ENCODE measurements at regions not wholly inside any gene's neighbourhood (a gene's known extent, or its start where the extent isn't known, plus 50 kb on each side); places are given as distances from the start of the nearest gene placed in this dataset.
"Not testable (repeated sequence)": the region's sequence is repeated elsewhere in the genome, so short reads cannot be mapped to it uniquely, and the experiment has no call there.

DNA sequence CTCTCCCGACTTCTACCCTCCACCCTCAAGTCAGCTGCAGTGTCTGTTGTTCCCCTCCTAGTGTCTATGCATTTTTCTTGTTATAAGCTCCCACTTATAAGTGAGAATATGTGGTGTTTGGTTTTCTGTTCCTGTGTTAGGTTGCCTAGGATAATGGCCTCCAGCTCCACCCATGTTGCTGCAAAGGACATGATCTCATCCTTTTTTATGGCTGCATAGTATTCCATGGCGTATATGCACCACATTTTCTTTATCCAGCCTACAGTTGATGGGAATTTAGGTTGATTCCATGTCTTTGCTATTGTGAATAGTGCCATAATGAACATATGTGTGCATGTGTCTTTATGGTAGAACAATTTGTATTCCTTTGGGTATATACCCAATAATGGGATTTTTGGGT, 80.7 kb downstream of the SPTSSA start:
- DNase-seq (ENCODE audit: low spot score) = not testable (repeated sequence)

DNA sequence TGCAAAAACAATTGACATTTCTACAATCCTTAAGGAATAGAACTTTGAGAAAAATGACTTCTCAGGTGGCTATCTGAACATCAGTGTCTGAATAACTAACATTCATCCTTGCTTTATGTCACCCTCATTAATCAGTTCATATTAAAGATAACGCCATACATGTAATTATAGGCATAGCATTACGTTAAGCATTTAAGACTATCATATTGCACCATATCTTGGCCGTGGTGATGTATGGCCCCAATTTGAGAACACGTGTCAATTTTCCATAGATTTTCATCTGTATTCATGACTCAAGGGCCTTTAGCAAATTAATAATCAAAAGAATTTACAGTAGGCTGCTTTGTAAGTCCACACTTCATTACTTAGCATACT, 81.6 kb downstream of the SPTSSA start:
- DNase-seq (ENCODE audit: low spot score) = no peak

DNA sequence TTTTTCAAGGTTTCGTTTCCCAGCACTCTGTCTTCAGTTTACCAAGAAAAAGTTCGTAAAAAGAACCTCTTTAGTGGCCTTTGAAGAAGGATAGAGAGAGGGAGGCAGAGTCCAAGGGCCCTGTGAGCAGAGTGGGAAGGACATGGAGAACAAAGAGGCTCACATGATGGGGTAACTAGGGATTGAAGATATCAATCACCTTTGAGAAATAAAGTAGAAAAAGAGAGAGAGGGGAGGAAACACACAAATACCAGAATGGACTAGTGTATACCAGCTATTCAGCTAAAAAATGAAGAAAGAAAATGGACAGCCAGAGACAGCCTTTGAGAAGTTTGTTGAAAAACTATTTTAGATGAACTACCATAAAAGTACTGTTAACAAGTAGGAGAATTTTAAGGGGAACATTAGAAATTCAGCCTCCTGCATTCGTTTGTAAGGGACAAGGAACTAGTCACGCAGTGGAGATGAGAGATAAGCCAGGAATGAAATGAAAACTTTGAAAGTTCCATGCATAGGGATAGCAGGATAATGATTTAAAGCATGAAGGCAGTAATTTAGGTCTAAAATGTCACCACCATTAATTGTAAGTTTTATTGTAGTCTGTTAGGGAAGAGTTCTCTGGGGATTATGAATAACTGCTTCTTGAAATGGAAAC, 82.1 kb downstream of the SPTSSA start:
- DNase-seq (ENCODE audit: low spot score) = no peak

GRCh38 chr14:34376649-34377267, 85.3 kb downstream of the SPTSSA start:
- DNase-seq (ENCODE audit: low spot score) = no peak

GRCh38 chr14:34374998-34375740, 86.9 kb downstream of the SPTSSA start:
- DNase-seq (ENCODE audit: low spot score) = no peak

DNA sequence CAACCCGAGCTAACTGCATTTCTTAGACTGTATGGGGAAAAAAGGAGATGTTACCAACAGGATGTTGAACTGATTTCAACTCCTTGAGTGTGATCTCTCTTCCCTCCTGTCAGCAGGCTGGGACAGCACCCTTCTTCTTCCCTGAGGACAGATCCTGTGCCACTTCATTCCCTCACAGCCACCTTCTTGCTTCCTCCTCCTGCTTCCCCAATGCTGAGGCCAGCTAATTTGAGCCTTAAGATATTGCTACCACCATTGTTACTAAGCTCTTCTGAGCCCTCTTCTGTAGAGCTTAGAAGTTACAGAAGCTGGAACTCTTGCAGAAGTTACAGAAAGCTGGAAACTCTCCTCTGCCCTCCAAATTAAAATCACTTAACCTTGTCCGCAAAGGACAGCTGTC, 88.8 kb downstream of the SPTSSA start:
- DNase-seq (ENCODE audit: low spot score) = no peak

DNA sequence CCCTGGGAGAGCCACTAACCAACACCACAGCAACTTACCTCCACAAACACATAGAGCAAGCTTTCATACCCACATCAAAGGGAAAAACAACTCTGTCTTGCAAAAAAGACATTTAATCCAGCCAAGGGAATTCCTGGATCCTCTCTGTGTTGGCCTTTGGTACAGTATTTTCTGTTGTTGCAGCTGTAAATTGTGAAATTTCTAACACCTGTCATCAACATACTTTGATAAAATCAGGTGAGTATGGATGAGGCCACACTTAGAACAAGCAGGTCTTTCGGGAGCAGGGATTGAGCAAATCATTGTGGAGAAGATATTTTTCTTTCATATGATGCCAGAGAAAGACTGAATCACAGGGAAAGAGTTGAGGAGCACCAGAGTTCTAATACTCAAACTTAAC, 89.3 kb downstream of the SPTSSA start:
- no peak for DNase-seq (ENCODE audit: low spot score)

DNA sequence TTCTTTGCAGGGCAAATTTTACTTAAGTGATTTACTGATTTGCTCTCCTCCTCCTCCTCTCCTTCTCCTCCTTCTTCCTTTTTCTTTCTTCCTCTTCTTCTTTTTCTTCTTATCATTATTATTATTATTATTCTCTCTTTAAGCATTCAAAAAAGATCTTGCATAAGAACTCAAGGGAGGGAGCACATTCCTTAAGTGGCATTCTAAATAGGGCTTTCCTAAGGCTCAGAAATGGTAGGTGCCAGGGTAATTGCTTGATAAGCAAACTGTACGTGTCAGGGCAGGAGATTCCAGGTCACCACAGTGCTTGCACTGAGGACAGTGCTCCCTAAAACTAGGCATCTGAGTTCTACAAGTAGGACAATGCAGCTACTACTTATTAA, 92.4 kb downstream of the SPTSSA start:
- no peak for DNase-seq (ENCODE audit: low spot score)

DNA sequence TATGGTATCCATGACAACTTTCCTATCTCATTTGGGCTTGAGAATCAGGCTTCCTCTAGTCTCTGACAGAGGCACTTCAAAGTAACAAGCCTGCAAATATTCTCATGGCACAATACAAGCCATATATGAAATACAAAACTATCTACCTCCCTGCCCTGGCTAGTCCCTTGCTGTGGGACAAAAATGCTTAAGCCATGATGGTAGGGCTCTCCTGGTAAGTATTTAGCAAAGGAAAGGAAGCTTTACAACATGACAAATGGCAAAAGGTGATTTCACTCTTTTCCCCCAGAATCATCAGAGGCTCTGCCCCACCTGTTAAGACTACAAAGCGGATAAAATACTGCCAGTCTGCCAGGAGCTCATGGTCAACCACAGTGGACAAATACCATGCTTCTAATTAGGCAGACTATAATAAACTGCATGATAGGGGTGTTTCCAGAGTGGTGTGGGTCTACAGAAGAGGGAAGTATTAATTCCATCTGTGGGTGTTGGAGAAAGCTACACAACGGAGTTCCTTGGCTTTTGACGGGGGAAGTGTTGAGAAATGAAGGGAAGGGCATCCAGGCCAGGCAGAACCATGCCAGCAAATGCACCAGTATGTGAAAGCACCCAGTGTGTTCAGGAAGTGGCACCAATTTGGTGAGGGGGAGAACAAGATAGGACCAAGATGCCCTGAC, 92.9 kb downstream of the SPTSSA start:
- DNase-seq (ENCODE audit: low spot score) = no peak

DNA sequence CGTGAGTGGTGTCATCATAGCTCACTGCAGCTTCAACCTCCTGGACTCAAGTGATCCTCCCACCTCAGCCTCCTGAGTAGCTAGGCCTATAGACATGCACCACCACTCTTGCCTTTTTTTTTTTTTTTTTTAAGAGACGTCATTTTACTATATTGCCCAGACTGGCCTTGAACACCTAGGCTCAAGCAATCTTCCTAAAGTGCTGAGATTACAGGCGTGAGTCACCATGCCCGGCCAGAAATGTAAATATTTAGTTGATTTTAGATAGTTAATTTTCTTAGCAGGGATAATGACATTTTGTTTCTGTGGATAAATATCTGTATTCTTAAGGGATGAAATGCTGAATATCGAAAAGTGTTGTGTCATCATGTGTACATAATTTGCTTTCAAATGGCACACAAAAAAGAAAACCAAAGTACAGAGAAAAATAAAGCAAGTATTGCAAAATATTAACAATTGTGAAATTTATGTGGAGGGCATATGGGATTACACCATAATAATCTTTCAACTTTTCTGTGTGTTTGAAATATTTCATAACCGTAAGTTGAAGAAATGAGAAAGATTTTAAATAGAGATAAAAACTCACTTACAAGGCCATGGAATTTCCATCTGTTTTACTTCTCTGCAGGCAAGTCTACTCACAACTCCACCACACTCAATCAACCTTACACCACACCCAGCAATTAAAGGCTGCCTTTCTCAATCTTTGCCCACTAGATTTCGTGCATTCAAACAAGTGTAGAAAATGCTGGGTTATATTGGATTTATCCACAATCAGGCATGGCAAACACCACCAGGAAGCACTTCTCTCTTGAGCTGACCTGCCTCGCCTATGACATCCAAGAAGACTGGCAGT, 93.7 kb downstream of the SPTSSA start:
- no peak for DNase-seq (ENCODE audit: low spot score)

GRCh38 chr14:34365309-34365915, 96.6 kb downstream of the SPTSSA start:
- no peak for DNase-seq (ENCODE audit: low spot score)

DNA sequence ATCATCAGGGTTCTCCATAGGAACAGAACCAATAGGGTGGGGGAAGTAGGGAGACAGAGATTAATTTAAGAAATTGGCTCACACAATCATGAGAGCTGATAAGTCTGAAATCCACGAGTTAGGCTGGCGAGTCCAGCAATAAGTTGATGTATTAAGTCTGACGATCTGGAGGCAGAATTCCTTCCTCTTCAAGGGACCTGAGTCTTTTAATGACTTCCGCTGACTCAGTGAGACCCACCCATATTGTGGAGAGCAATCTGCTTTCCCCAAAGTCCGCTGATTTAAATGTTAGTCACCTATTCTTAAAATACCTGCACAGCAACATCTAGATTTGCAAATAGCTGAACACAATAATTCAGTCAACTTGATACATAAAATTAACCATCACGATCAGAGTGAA, 97.8 kb downstream of the SPTSSA start:
- no peak for DNase-seq (ENCODE audit: low spot score)

- no peak for DNase-seq (ENCODE audit: low spot score)
Observed at GRCh38 chr14:34363733-34364134, 98.3 kb downstream of the SPTSSA start.

- no peak for DNase-seq (ENCODE audit: low spot score)
Observed at GRCh38 chr14:34362641-34363251, 99.3 kb downstream of the SPTSSA start.

- DNase-seq (ENCODE audit: low spot score) = no peak
Observed at GRCh38 chr14:34361504-34362011, 100.5 kb downstream of the SPTSSA start.

DNA sequence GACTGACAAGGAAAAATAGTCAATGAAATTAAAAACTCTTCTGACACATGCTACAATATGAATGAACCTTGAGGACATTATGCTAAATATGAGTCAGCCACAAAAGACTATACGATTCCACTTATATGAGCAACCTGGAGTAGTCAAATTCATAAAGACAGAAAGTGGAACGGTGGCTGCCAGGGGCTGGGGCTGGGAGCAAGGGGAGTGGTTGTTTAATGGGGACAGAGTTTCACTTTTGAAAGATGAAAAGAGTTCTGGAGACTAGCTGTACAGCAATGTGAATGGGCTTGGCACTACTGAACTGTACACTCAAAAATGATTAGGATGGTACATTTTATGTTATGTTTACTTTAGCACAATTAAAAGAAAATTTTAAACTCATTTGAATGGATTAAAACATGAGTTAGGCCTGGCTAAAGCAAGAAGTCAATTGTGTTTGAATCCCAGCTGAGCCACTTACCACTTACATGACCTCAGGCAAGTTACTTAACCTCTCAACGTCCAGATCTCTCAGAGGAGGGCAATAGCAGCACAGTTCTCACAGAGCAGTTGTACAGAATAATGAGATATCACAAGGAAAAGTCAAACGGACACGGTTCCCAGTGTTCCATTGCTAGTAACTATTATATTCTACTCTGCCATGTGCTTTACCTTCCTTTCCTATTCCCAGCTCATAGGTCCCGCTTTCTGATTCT, 102.5 kb downstream of the SPTSSA start:
- DNase-seq (ENCODE audit: low spot score) = no peak

- DNase-seq (ENCODE audit: low spot score) = no peak
Observed at GRCh38 chr14:34356264-34356654, 105.8 kb downstream of the SPTSSA start.

DNA sequence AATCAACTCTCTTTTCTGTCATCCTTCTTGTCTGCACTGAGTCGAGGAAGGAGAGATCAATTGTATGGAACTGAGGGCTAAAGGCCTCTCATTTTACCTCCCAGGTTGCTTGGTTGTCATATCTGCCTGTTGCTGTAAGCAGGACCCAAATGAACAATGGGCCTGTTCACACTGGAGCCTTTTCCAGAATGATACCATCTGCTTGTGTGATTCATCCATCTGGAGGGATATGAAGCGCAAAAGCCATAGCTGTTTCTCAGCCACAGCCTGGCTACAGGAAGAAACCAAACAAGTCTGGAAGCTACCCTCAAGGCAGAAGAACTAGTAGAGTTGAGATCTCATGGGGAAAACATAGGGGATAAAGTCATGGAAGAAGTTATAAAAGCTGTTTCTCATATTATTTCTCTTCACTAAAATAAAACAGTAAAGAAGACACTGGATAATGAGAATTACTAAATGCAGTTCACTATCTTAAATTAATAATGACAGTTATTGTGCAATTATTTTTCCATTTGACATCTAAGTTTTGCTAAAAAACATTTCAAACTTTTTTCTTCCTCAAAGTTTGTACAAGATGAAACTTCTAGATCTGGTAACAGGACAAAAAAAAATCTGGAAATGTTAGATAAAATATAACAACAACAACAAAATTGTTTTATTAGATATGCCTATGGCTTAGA, 106.3 kb downstream of the SPTSSA start:
- DNase-seq (ENCODE audit: low spot score) = no peak

- no peak for DNase-seq (ENCODE audit: low spot score)
Observed at GRCh38 chr14:34354556-34354955, 107.5 kb downstream of the SPTSSA start.

GRCh38 chr14:34350903-34351302, 111.1 kb downstream of the SPTSSA start:
- DNase-seq (ENCODE audit: low spot score) = no peak

Measured in activated CD4-positive, alpha-beta T cell treated with anti-CD3 and anti-CD28 coated beads, Interleukin-2, Interleukin-4, amounts not matched to agents 100 ng/mL and 50 ng/mL, durations not matched to agents 16 hours and 8 hours (primary cell).